Limb (tissue), 2 donors: ENCODE measurements at regions not wholly inside any gene's neighbourhood (a gene's known extent, or its start where the extent isn't known, plus 50 kb on each side); places are given as distances from the start of the nearest gene placed in this dataset.
"Not testable (repeated sequence)": the region's sequence is repeated elsewhere in the genome, so short reads cannot be mapped to it uniquely, and the experiment has no call there.

ENCODE experiments used
- DNase-seq, 2 donors: peaks; one replicate each; pipeline ENCODE4 v3.0.0-alpha.2; 2016; ENCODE audit errors: extremely low spot score in 2 of 2

DNA sequence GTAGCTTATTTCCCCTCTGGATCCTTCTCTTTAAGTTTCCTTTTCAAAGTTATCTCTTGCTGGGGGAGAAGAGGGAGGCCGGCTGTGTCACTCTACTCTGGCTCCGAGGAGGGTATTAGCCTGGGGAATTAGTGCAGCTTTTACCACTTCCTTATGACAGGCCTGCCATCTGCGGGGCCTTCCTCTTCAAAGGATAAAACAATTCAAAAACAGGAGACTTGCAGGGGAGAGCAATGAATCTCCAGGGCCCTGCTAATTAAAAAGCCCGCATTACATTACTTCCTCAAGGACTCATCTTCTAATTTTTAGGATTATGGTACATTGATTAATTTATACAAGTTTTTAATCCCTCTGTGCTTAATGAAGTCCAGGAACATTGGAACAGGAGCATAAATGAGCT, 190.9 kb upstream of the CDH5 start:
- DNase-seq = no peak

DNA sequence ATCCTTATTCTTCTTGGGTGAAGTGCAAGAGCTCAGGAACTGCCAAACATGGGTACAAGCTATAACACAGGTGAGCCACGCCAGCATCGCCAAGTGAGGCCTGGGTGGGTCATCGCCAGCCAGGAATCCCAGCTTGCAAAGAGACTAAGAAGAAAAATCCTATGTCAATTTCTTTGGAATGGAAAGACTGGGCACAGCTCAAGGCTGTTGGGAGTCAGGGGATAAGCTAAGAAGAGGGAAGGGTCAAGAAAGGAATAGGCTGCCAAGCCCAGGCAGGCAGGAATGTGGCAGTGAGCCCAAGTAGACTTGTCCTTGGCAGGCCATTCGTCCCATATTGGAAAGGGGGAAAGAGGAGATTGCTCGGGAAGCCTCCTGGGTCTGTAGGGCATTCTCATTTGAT, 191.4 kb upstream of the CDH5 start:
- no peak for DNase-seq

DNA sequence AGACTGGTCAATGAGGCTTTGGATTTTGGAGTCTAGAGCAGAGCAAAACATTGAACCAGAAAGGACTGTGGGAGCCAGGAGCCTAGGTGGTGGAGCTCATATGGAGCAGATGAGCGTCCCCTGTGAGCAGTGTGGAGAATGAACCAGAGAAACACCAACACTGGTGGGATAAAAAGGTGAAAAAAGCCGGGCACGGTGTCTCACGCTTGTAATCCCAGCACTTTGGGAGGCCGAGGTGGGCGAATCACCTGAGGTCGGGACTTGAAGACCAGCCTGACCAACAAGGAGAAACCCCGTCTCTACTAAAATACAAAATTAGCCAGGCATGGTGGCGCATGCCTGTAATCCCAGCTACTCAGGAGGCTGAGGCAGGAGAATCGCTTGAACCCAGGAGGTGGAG, 192.7 kb upstream of the CDH5 start:
- not testable (repeated sequence) for DNase-seq

- not testable (repeated sequence) for DNase-seq
Measured at GRCh38 chr16:66173181-66173580, 193.3 kb upstream of the CDH5 start.

- DNase-seq = no peak
Measured at GRCh38 chr16:66172463-66172862, 194.0 kb upstream of the CDH5 start.

- no peak for DNase-seq
Measured at GRCh38 chr16:66171578-66171977, 194.9 kb upstream of the CDH5 start.

DNA sequence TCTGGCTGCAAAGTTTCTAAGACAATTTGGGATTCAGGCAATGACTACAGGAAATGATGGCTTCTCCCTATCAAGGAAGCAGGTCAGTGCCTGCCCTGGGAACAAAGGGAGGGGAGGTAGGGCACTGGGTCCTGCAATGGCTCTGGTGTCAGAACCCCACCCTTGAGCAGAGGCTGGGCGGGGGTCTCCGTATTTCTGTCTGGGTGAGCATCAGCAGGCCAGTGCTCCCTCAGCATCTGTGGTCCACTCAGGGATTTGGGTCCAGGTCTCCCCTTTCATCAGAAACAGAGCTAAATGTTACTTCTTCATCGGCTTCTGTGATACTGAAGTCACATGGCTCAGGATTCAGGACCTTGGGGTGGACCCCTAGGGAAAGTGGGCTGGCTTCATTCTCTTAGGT, 195.5 kb upstream of the CDH5 start:
- peak in 1 of 2 donors; percentile 14 for DNase-seq

DNA sequence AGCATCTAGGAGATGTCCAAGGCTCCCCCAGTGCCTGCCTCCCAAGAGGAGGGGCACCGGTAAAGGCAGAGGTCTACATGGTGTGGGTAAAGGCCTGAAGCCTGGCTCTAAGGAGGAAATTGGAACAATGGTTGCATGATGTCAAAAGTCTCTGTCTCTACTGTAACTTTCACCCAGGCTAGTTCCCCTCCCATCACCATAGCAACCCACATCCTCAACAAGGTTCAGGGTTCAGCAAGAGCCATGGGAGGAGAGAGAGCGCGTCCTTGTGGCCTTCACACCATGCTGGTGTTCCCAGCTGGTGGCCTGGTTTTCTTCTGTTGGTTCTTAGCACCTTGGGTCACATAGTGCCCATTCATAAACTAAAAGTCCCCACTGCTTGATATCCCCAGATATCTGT, 196.7 kb upstream of the CDH5 start:
- peak in 1 of 2 donors; percentile 10 for DNase-seq

DNA sequence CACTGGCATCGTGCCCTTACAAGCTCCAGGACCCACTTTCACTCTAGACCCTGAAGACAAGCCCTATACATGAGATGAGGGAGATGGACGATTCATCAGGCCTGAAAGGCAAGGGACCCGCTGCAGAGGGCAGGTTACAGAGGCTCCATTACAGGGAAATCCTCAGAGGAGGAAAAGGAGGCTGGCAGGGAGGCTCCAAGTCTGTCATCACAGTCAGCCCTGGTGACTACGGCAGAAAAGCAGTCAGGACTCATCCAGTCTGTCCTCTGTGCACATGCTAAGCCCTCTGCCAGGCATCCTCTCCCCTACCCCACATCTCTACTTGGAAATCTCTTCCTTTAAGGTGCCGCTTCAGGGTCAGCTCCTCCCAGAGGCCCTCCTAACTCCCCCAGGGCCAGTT, 197.7 kb upstream of the CDH5 start:
- peak in 1 of 2 donors; percentile 9 for DNase-seq

DNA sequence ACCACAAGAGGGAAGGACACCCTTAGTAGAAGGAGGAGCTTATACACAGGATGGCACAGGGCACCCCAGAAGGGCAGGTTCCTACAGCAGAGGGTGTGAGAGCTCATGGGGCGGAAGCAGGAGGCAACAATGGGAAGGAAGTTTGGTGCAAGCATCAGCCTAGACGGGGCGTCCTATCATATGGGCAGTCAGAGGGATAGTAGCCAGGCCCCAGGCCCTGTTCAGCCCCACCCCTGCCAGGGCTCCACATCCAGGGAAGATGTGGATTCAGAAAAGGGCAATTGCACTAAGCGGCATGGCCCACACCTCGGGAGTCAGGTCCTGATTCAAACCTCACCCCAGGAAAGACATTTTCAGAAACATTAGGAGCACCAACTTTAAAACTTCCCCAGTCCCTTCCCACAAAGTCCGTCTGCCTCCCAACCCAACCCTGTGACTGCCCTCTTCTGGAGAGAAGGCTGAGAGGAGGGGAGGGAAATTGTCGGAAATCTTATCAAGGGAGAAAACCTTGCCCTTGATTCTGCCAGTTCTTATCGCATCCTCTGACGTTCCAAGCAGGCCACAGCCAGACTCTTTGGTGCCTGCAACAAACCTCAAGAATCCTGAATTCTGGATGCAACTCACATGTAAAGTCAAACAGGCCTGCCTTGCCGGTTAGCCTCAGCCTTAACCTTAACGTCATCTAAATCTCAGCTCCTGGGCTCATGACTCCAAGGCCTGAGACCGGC, 198.8 kb upstream of the CDH5 start:
- DNase-seq = peak in 1 of 2 donors; percentile 21

- no peak for DNase-seq
Measured at GRCh38 chr16:66166490-66166889, 200.0 kb upstream of the CDH5 start.

GRCh38 chr16:66165879-66166278, 200.6 kb upstream of the CDH5 start:
- no peak for DNase-seq

DNA sequence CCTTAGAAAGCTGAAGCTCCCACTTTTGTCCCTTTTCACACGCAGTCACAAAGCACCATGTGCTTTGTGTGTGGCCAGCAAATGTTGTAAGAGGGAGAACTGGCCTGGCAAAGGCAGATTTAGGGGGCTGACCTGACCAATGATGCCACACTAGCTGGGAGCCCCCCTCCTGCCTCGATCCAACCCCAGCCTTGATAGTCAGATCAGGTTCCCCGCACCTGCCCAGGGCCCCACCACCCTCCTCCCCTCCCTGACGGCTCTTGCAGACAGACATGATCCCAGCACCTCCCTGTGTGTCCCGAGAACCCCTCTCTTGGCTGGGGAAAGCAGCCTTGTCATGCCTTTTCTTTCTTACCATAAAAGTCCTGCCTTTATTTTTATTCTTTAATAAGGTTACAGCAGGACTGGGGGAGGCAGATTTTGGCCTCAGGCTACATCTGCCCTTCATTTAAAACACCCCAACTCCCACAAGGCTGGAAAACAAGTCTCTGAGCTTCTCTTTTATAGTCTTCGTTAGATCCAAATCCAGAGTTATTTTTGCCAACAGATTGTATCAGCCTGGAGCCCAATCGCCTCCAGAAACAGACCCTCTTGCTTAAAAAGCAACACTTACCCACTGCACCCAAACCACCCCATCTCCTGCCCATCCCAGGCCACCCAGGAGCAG, 201.8 kb upstream of the CDH5 start:
- DNase-seq = no peak

GRCh38 chr16:66162821-66163220, 203.7 kb upstream of the CDH5 start:
- DNase-seq = no peak

DNA sequence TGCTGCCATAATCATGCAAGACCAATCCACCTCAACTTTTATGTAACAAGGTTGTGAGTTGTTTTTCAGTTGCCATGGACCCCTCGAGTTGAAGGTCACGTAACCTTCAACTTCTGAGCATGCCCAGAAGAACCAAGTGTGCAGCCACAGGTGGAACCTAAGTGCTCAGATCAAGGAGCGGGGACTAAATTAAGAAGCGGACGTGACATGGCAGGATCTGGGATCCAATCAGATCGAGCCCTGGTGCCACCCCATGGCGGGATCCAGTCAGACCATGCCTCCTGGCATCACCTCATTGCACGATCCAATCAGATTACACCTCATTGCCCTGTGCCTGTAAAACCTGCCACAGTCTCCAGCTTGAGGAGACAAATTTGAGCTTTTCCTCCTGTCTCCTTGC, 204.5 kb upstream of the CDH5 start:
- DNase-seq = no peak

DNA sequence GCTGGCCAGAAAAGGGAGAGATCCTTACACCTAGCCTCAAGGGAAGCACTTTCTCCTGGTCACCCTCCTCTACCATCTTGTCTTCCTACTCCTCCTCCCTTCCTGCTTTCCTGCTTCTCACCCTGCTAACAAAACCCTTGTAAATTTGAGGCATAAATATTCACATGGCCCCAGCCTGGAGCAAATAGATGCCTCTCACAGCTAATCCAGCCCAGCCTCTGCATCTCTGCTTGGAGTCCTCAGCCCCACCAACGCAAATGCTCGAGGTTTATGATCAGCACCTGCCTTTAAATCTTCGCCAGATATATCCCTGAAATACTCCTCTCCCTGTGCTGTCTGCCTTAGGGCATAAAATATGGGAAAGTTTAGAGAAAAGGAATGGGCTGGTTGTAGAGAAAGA, 205.2 kb upstream of the CDH5 start:
- no peak for DNase-seq

DNA sequence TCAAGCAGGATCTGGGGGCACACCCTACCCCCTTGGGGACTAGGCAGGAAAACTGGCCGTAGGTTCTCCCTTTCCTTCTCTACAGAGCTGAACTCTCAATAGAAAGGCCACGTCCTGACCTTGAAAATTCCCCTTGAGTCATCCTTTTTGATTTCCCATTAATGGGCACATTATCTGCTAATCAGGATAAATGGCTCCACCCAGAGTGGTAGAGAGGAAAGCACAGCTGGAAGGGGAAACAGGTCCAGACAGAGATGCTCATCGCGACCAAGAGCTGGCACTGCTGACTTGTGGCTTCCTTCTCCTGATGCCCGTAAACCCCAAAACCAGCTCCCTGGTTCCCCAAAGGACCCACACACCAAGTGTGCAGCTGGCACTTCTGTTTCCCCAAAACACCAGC, 206.5 kb upstream of the CDH5 start:
- DNase-seq = no peak

DNA sequence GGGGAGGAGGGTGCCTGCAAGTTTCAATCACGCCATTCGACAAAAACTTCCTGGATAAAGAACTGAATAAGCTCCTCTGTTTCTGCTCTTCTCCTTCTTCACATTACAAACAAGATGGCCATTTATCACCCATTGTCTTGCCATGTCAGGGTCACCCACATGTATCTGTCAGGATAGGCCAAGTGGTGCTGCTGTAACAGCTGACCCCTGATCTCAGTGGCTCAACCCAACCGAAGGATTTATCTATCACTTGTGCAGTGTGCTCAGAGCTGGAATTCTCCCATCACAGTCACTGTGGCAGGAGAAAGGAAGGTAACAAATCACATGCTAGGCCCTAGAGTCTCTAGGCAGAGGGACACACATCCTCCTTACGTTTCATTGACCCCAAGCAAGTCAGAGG, 210.0 kb upstream of the CDH5 start:
- DNase-seq = no peak

- DNase-seq = no peak
Measured at GRCh38 chr16:66155933-66156332, 210.6 kb upstream of the CDH5 start.

- DNase-seq = peak; percentile 48 to 51
Measured at GRCh38 chr16:66154801-66155200, 211.7 kb upstream of the CDH5 start.

GRCh38 chr16:66152823-66153393, 213.6 kb upstream of the CDH5 start:
- no peak for DNase-seq

DNA sequence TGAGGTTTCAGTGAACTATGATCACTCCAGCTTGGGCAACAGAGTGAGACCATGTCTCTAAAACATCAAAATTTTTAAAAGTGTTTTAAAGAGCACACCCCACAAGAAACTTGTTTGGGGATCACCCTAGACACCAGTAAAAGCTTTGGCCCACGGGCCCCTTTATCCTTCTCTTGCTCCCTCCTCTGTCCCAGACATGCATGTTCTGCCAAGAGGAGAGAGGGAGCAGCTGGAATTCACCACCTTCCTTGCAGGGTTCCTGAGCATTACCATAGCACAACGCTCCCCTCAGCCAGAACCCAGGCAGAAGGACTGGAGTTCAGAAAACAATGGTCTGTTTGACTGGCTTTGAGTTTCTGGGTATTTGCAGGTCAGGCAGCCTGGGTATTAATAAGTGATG, 214.3 kb upstream of the CDH5 start:
- DNase-seq = no peak
